Stimulated activated effector memory CD8-positive, alpha-beta T cell treated with anti-CD3 and anti-CD28 coated beads, Interleukin-12 subunit alpha, Interleukin-12 subunit beta, amount 100 ng/mL, for 72 hours (primary cell): ENCODE measurements at regions not wholly inside any gene's neighbourhood (a gene's known extent, or its start where the extent isn't known, plus 50 kb on each side); places are given as distances from the start of the nearest gene placed in this dataset.

ENCODE experiments used
- ATAC-seq: fragments of 150-1000 bp; cut with Tn5 transposase; 2 replicates; pipeline ENCODE4 v1.10.0; 2021
- DNase-seq, 2 donors: peaks; one replicate each; pipeline ENCODE4 v3.0.0; 2021 to 2022; ENCODE audit warnings: low spot score in 2 of 2
- H3K27ac Mint-ChIP-seq: one replicate; pipeline ENCODE4 v1.8.0; 2022; ENCODE audit warnings: mild to moderate bottlenecking, mixed read lengths
- H3K36me3 Mint-ChIP-seq: one replicate; pipeline ENCODE4 v1.8.0; 2022; ENCODE audit warnings: mild to moderate bottlenecking, mixed read lengths
- H3K4me1 Mint-ChIP-seq: one replicate; pipeline ENCODE4 v1.8.0; 2022; ENCODE audit warnings: mixed read lengths
- H3K4me3 Mint-ChIP-seq: one replicate; pipeline ENCODE4 v1.8.0; 2022; ENCODE audit warnings: mild to moderate bottlenecking, mixed read lengths
- H3K9me3 Mint-ChIP-seq: one replicate; pipeline ENCODE4 v1.8.0; 2022; ENCODE audit warnings: mixed read lengths

DNA sequence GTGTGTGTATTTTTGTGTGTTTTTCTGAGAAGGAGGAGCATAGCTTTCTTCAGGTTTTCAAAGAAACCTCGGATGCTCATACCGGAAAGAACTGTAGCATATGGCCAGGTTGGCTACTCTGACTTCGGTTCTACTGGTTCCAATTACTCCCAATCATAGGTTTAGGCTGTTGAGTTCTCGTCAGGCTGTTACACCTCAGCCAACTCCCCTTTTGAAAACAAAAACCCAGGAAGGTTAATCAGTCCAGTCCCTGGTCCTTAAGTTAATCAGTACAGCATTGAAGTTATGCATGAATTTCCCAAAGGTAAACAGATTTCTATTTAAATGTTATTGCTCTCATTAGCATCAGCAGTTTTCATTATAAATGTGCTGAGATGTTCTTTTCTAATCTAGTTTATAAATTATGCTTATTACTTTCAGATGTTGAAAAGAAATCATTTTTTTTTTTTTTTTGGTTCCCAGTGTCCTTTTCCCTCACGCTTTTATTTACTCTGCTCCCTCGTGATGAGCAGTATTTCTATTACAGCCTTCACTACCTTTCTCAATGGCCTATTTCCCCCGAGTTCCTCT is 111.0 kb downstream of the NPIPB5 start:
- no peak for DNase-seq
- H3K9me3 Mint-ChIP-seq: no peaks in the 10 kb centered on the region
- no peak for ATAC-seq
- no peaks in the 10 kb centered on the region for H3K36me3 Mint-ChIP-seq
- no peak overlapping the region for H3K27ac Mint-ChIP-seq
- H3K4me1 Mint-ChIP-seq: no peaks in the 10 kb centered on the region
- no peak overlapping the region for H3K4me3 Mint-ChIP-seq

DNA sequence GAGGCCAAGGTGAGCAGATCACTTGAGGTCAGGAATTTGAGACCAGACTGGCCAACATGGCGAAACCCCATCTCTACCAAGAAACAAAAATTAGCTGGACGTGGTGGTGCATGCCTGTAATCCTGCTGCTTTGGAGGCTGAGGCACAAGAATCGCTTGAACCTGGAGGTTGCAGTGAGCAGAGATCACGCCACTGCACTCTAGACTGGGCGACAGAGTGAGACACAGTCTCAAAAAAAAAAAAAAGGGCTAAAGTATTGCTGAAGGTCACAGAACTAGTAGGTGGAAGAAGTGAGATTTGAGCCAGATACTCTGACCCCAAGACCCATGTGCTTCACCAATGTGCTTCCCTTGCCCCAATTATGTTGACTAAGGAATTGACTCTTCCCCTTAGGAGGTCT is 112.0 kb downstream of the NPIPB5 start:
- Mint-ChIP-seq H3K4me1 (no peaks in the 10 kb centered on the region), H3K36me3 (no peaks in the 10 kb centered on the region), H3K4me3 (no peak overlapping the region), H3K9me3 (no peaks in the 10 kb centered on the region), H3K27ac (no peak overlapping the region)
- ATAC-seq: no peak
- no peak for DNase-seq

DNA sequence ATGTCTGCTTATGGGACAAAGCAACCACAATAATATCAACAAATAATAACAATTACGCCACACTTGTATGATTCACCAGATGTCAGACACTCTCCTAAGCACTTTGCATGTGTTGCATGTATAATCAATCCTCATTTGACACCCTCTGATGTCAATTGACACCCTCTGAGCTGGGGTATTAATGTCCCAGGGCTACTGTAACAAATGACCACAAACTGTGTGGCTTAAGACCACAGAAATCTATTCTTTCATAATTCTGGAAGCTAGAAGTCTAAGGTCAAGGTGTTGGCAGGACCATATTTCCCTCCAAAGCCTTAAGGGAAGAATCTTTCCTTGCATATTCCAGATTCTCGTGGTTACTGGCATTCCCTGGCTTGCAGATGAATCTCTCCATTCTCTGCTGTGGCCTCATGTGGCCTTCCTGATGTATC is 112.7 kb downstream of the NPIPB5 start:
- DNase-seq (no peak), ATAC-seq (no peak)
- no peaks in the 10 kb centered on the region for H3K4me1 Mint-ChIP-seq
- no peaks in the 10 kb centered on the region for H3K36me3 Mint-ChIP-seq
- no peaks in the 10 kb centered on the region for H3K9me3 Mint-ChIP-seq
- H3K27ac Mint-ChIP-seq: no peak overlapping the region
- H3K4me3 Mint-ChIP-seq: no peak overlapping the region

DNA sequence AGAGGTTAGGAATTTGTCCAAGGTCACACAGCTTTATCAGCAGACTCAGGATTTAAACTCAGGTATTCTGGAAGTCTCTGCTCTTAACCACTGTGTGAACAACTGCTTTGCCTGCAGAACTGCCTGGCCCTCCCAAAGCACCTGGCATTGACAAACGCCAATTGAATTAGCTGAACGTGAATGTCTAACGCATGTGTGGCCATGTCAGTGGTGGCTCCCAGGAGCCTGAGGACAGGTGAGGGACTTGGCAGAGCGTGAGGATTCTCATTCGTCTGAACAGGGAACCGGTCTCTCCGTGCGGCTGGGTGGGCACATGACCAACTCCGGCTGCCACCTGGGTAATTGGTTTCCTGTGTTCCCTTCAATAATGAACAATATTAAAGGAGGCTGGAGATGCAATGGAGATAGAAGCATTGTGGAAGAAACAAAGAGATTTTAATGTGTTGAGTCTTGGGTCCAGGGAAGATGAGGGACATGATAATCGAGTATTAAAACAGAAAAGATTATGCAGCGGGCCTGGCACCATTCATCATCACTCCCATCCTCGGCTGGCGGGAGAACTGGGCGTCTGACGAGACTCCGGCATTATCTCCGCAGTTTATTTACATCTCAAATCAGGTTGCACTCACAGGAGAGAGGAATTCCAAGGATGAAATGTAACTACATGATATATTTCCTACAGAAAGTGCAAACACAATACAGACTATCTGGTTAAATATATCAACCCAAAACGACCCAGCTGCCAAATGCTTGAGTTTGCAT is 113.5 kb downstream of the NPIPB5 start:
- no peak overlapping the region for H3K4me3 Mint-ChIP-seq
- H3K4me1 Mint-ChIP-seq: no peaks in the 10 kb centered on the region
- no peaks in the 10 kb centered on the region for H3K36me3 Mint-ChIP-seq
- H3K9me3 Mint-ChIP-seq: no peaks in the 10 kb centered on the region
- no peak overlapping the region for H3K27ac Mint-ChIP-seq
- DNase-seq (no peak), ATAC-seq (no peak)

DNA sequence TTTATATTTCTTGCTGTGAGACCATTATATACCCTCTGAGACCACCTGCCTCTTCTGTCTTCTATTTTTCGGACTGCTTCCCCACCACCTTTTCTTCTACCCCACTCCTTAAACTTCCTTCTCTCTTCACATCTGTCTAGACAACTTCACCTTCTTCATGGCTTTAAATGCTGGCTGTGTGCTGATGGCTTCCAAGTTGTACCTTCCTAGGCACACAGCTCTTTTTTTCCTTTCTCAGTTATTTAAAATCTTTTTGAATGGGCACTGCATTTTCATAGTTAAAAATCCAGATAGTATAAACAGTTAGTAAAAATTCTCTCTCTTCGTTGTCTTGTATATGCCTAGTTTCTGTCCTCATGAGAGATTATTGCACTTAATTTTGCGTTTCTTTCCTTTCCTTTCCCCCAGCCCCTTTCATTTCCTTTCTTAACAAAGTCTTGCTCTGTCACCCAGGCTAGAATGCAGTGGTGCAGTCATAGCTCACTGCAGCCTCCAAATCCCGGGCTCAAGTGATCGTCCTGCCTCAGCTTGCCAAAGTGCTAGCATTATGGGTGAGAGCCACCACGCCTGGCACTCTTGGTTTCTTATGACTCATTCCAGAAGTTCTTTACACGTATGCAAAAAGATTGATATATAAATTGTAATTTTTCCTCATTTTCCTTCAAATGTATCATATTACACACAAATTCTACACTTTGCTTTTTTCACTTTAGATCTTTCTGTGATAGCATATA is 114.3 kb downstream of the NPIPB5 start:
- H3K36me3 Mint-ChIP-seq: no peaks in the 10 kb centered on the region
- ATAC-seq: peak; percentile 54

DNA sequence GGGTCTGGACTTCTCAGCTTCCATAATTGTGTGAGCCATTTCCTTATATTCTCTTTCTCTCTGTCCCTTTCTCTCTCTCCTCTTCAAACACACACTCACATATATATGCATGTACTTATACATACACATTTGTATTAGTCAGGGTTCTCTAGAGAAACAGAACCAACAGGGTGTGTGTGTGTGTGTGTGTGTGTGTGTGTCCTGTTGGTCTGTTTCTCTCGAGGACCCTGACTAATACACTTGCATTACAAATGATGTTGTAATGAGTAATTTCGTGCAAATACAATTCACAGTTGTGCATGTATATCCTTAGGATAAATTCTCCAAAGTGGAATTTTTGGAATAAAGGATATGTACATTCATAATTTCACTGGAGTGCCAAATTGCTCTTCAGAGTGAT is 115.3 kb downstream of the NPIPB5 start:
- H3K36me3 Mint-ChIP-seq: no peaks in the 10 kb centered on the region
- H3K9me3 Mint-ChIP-seq: no peaks in the 10 kb centered on the region
- DNase-seq: no peak
- no peak overlapping the region for H3K27ac Mint-ChIP-seq
- H3K4me3 Mint-ChIP-seq: no peak overlapping the region
- no peak for ATAC-seq
- no peaks in the 10 kb centered on the region for H3K4me1 Mint-ChIP-seq

More for the DNA sequence above, 114.3 kb downstream of the NPIPB5 start:
- H3K27ac Mint-ChIP-seq: no peak overlapping the region
- no peak overlapping the region for H3K4me3 Mint-ChIP-seq
- no peaks in the 10 kb centered on the region for H3K9me3 Mint-ChIP-seq
- no peak for DNase-seq
- no peaks in the 10 kb centered on the region for H3K4me1 Mint-ChIP-seq

DNA sequence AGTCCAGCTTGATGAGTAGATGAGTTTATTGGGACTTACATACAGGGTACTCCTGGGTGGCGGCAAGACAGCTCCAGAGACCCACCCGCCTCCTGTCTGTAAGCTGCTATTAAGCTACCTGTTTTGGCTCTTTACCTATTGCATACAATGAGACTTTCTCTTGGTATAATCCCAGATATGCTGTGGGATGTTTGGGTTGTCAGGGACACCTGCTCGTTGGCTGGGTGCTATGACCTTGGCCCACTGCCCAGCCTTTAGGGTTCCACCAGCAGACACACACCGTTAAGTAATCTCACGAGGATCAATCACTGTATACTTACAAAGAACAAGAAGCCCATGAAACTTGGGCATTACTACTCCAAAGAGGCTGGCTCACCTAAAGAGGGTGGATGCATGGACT is 116.4 kb downstream of the NPIPB5 start:
- DNase-seq: no peak
- Mint-ChIP-seq H3K27ac (no peak overlapping the region), H3K4me1 (no peaks in the 10 kb centered on the region), H3K36me3 (no peaks in the 10 kb centered on the region), H3K4me3 (no peak overlapping the region), H3K9me3 (no peaks in the 10 kb centered on the region)
- no peak for ATAC-seq

DNA sequence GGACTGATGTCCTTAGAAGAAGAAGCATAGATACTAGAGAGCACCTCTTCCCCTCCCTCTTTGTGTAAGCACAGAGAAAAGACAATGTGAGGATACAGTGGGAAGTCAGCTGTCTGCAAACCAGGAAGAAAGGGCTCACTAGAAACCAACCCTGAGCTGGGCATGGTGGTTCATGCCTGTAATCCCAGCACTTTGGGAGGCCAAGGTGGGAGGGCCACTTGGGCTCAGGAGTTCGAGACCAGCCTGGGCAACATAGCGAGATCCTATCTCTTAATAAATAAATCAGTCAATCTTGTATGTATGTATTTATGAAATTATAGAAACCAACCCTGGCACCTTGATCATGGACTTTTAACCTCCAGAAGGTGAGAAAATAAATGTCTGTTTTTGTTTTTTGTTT is 118.3 kb downstream of the NPIPB5 start:
- DNase-seq: no peak
- Mint-ChIP-seq H3K36me3 (no peaks in the 10 kb centered on the region), H3K4me1 (no peaks in the 10 kb centered on the region), H3K4me3 (no peak overlapping the region), H3K9me3 (no peaks in the 10 kb centered on the region), H3K27ac (no peak overlapping the region)
- no peak for ATAC-seq

DNA sequence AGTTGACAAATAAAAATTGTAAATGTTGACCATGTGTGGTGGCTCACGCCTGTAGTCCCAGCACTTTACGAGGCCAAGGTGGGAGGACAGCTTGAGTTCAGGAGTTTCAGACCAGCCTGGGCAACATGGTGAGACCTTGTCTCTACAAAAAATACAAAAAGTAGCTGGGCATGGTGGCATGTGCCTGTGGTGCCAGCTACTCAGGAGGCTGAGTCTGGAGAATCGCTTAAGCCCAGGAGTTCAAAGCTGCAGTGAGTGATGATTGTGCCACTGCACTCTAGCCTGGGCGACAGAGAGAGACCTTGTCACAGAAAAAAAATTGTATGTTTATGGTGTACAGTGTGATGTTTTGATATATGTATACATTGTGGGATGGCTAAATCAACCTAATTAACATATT is 119.6 kb downstream of the NPIPB5 start:
- Mint-ChIP-seq H3K27ac (no peak overlapping the region), H3K36me3 (no peaks in the 10 kb centered on the region), H3K4me1 (no peaks in the 10 kb centered on the region), H3K9me3 (no peaks in the 10 kb centered on the region), H3K4me3 (no peak overlapping the region)
- DNase-seq (no peak), ATAC-seq (no peak)

DNA sequence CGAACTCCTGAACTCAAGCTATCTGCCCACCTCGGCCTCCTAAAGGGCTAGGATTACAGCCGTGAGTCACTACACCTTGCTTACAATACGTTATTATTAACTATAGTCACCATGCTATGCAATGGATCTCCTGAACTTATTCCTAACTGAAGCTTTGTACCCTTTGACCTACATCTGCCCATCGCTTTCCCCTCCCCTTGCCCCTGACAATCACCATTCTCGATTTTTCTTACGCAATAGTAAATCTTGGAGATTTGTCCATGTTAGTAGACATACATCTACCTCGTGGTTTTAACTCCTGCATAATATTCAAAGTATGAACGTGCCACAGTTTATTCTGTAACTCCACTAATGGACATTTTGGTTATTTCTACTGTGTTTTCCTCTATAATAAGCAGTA is 120.6 kb downstream of the NPIPB5 start:
- no peaks in the 10 kb centered on the region for H3K36me3 Mint-ChIP-seq
- no peaks in the 10 kb centered on the region for H3K4me1 Mint-ChIP-seq
- H3K4me3 Mint-ChIP-seq: no peak overlapping the region
- H3K27ac Mint-ChIP-seq: no peak overlapping the region
- DNase-seq (no peak), ATAC-seq (no peak)
- no peaks in the 10 kb centered on the region for H3K9me3 Mint-ChIP-seq

DNA sequence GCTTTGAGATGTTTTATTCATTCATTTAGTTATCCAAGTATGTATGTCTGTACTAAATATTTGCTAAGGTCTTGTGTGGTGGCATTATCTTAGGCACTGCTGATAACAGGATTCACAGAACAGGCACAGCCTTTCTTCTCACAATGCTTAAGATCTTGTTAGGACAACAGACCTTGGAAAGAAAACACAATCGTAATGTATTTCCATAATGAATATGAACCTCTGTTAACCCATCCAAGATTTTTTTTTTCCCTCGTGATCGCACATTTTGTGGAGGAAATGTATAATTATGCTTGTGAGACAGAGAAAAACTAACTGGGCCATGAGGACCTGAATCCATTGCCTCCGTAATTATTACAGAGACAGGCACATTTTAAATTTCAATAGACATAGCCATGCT is 121.9 kb downstream of the NPIPB5 start:
- H3K4me1 Mint-ChIP-seq: no peaks in the 10 kb centered on the region
- H3K27ac Mint-ChIP-seq: no peak overlapping the region
- H3K9me3 Mint-ChIP-seq: no peaks in the 10 kb centered on the region
- ATAC-seq (no peak), DNase-seq (no peak)
- no peaks in the 10 kb centered on the region for H3K36me3 Mint-ChIP-seq
- H3K4me3 Mint-ChIP-seq: no peak overlapping the region

DNA sequence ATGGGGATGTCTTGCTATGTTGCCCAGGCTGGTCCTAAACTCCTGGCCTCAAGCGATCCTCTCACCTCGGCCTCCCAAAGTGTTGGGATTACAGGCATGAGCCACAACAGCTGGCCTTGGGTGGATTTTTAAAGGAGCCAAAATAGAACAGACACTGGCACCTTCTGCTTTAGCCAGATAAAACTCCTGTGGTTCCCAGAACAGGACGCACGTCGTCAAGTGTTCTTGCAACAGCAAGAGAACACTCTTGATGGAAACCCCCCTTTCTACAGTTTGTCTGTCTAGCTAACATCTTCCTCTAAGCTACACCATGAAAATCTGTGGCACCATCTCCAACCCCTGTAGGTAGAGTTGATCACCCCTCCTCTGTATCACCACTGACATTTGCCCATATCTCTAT is 122.6 kb downstream of the NPIPB5 start:
- Mint-ChIP-seq H3K27ac (no peak overlapping the region), H3K4me3 (no peak overlapping the region), H3K9me3 (no peaks in the 10 kb centered on the region), H3K36me3 (no peaks in the 10 kb centered on the region), H3K4me1 (no peaks in the 10 kb centered on the region)
- DNase-seq: no peak
- no peak for ATAC-seq

DNA sequence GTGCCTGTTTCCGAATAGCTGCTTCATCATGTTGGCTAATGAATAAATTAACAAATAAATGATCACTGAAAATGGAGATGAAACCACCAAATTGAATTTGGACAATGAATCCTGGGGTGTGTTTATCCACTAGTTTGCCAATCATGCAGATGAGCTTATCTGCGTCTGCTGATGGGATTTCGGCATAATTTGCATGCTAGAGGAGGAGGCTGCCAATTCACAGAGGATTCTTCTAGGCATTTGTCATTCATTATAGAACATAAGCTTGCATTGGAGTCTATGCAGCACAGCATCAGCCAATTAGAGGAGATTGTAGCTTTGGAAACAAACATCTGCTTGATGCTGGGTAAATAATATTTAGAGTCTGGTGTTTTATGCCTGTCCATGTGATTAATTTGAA is 123.1 kb downstream of the NPIPB5 start:
- H3K4me3 Mint-ChIP-seq: no peak overlapping the region
- H3K4me1 Mint-ChIP-seq: no peaks in the 10 kb centered on the region
- H3K9me3 Mint-ChIP-seq: no peaks in the 10 kb centered on the region
- ATAC-seq: no peak
- no peaks in the 10 kb centered on the region for H3K36me3 Mint-ChIP-seq
- no peak overlapping the region for H3K27ac Mint-ChIP-seq
- DNase-seq: no peak

DNA sequence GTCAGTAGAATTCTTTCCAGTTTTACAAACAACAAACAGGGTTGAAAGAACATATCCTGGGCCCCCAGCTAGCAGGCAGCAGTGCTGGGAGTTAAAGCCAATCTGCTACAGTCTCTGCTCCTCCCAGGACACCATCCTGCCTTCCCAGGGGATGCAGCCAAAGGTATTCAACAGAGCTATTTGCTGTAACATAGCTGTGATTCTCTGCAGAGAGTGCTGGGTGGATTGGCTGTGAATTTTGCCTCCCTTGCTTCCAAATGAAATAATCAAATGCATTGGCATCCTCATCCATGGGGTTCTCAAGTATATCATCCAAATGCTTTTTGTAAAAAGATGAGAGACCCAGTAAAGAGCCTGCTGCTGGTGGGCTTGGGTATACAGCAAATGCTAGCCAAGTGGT is 124.3 kb downstream of the NPIPB5 start:
- H3K27ac Mint-ChIP-seq: no peak overlapping the region
- no peaks in the 10 kb centered on the region for H3K36me3 Mint-ChIP-seq
- no peaks in the 10 kb centered on the region for H3K9me3 Mint-ChIP-seq
- DNase-seq (no peak), ATAC-seq (no peak)
- no peak overlapping the region for H3K4me3 Mint-ChIP-seq
- H3K4me1 Mint-ChIP-seq: no peaks in the 10 kb centered on the region

DNA sequence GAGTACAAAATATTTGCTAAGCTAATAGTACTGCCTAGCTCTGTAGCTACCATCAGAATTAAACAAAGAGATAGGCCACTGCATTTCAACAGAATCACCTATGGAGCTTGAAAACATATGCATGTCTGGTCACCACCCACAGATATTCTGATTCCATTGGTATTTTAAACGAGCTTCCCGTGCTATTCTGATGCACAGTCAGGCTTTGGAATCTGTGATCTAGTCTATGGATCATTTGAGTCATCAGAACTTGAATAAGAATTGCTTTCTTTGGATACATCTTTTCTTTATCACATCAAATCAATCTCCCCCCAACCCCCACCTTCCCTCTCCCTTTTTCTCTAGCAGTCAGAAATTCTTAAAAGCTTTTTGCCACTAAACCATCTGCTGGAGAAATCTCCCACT is 124.7 kb downstream of the NPIPB5 start:
- Mint-ChIP-seq H3K4me1 (no peaks in the 10 kb centered on the region), H3K27ac (no peak overlapping the region), H3K36me3 (no peaks in the 10 kb centered on the region), H3K4me3 (no peak overlapping the region), H3K9me3 (no peaks in the 10 kb centered on the region)
- DNase-seq (no peak), ATAC-seq (no peak)

DNA sequence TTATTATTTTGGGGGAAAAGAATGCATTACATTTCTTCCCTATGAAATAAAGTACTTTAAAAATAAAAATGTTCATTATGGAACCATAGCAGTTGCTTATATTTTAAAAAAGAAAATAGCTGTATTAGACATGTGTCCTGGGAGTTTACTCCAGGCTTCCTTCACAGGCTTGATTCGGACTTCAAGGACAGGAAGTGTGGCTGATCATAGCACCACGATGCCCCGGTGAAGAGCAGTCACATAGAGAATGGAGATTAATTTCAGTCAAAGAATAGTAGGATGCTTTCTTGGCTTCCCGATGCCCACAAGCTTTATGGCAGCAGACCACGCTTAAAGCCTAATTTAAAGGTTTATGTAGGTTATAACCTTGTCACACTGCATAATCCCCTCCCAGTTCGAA is 125.1 kb downstream of the NPIPB5 start:
- H3K4me3 Mint-ChIP-seq: no peak overlapping the region

More for the DNA sequence above, 125.1 kb downstream of the NPIPB5 start:
- DNase-seq (no peak), ATAC-seq (no peak)
- Mint-ChIP-seq H3K9me3 (no peaks in the 10 kb centered on the region), H3K27ac (no peak overlapping the region), H3K36me3 (no peaks in the 10 kb centered on the region), H3K4me1 (no peaks in the 10 kb centered on the region)
